ENCODE measurements at regions not wholly inside any gene's neighbourhood (a gene's known extent, or its start where the extent isn't known, plus 50 kb on each side); places are given as distances from the start of the nearest gene placed in this dataset.

DNA sequence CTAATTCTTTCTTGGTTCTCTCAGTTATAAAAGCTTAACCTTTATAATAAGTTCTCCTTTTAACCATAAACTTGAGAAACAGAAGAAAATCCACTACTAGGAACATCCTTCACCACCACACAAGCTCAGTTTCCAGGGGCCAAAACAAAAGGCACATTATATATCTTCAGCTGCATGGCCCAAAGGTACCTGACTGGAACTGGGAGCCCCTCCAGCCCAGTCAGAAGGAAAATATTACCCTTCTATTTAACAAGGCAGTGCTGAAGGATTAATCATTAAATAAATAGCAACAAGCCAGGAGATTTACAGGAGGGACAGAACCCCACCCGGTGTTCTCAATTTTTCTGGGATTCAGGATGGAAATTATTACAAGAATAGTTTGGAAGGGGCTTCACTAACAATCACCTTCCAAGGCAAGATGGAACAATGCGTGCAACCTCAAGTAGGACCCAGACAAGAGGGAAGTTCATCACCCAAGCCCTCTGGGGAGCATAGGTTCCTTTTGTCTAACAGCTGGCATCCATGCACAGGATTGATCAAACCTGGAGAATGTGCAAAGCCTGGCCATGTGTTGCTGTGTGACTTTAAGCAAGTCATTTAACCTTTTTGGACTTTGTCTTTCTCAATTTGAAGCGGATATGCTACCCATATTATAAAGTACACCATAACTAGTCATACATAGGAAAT, 159.6 kb upstream of the SETBP1 start:
- TF ChIP-seq, protein P1, sequence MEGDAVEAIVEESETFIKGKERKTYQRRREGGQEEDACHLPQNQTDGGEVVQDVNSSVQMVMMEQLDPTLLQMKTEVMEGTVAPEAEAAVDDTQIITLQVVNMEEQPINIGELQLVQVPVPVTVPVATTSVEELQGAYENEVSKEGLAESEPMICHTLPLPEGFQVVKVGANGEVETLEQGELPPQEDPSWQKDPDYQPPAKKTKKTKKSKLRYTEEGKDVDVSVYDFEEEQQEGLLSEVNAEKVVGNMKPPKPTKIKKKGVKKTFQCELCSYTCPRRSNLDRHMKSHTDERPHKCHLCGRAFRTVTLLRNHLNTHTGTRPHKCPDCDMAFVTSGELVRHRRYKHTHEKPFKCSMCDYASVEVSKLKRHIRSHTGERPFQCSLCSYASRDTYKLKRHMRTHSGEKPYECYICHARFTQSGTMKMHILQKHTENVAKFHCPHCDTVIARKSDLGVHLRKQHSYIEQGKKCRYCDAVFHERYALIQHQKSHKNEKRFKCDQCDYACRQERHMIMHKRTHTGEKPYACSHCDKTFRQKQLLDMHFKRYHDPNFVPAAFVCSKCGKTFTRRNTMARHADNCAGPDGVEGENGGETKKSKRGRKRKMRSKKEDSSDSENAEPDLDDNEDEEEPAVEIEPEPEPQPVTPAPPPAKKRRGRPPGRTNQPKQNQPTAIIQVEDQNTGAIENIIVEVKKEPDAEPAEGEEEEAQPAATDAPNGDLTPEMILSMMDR (IDR thresholded peaks at IDR 0.05; ENCODE audit: insufficient read depth, low read depth, low read length), result no peak
- TF ChIP-seq EZH2 (IDR thresholded peaks at IDR 0.05; ENCODE audit: insufficient read depth, low read length), result no peak
